B cell (primary cell): ENCODE measurements at regions not wholly inside any gene's neighbourhood (a gene's known extent, or its start where the extent isn't known, plus 50 kb on each side); places are given as distances from the start of the nearest gene placed in this dataset.
"Not testable (repeated sequence)": the region's sequence is repeated elsewhere in the genome, so short reads cannot be mapped to it uniquely, and the experiment has no call there.

Source experiments
- ATAC-seq: fragments of 200-7000 bp; cut with Tn5 transposase; one replicate; pipeline ENCODE4 v1.10.0; 2021; ENCODE audit warnings: low read depth, mild to moderate bottlenecking, moderate number of reproducible peaks, moderate library complexity
- CTCF ChIA-PET: fragments of 350-600 bp; sonication (Branson Sonifier 250); formaldehyde crosslinking; loops from one replicate; lab custom pipeline; 2021; ENCODE audit warnings: antibody characterized with exemption, inconsistent platforms; lab: Charles Lee
- POLR2A ChIA-PET: fragments of 350-600 bp; sonication (Branson Sonifier 250); formaldehyde crosslinking; loops from one replicate; lab custom pipeline; 2021; ENCODE audit warnings: antibody characterized with exemption; lab: Charles Lee
- DNase-seq: peaks from one replicate; pipeline ENCODE4 v3.0.0; 2013
- H2AFZ ChIP-seq: 2 replicates; pipeline ENCODE4 v1.6.1; 2012; ENCODE audit warnings: mild to moderate bottlenecking, low read depth, low read length; ENCODE audit not compliant: insufficient read depth, poor library complexity, severe bottlenecking
- H3K27ac ChIP-seq, 2 donors: 1 replicate in 1 of 2; 2 replicates in 1 of 2; pipeline ENCODE4 v1.5.1; 2012 to 2013; ENCODE audit warnings: low read length in 2 of 2, mild to moderate bottlenecking in 2 of 2, moderate library complexity in 1 of 2
- H3K27me3 ChIP-seq, 4 experiments: fragments of 200-600 bp in 1 of 4; sonication (generic) in 1 of 4; replicated peaks in 1 of 4; 1 replicate in 2 of 4; 2 replicates in 2 of 4; pipeline versions ENCODE4 v1.6.1 to v1.7.0; 2013 to 2016; ENCODE audit warnings: low read length in 3 of 4, mild to moderate bottlenecking in 2 of 4, mixed read lengths in 1 of 4, moderate library complexity in 1 of 4; ENCODE audit not compliant: insufficient read depth in 4 of 4, control insufficient read depth in 3 of 4; ENCODE audit errors: control extremely low read depth in 1 of 4
- H3K36me3 ChIP-seq, 2 experiments: replicated peaks in 1 of 2; 1 replicate in 1 of 2; 2 replicates in 1 of 2; pipeline versions ENCODE4 v1.6.1 to v1.7.1; 2013; ENCODE audit warnings: low read length in 1 of 2; ENCODE audit not compliant: insufficient read depth in 2 of 2, control insufficient read depth in 1 of 2; ENCODE audit errors: control extremely low read depth in 1 of 2, extremely low read depth in 1 of 2
- H3K4me1 ChIP-seq, 2 donors: fragments of 200-600 bp in 1 of 2; sonication (generic) in 1 of 2; 1 replicate in 1 of 2; 2 replicates in 1 of 2; pipeline versions ENCODE4 v1.5.1 to v1.6.1; 2013 to 2017; ENCODE audit warnings: low read length in 2 of 2; ENCODE audit not compliant: control insufficient read depth in 2 of 2, insufficient read depth in 2 of 2
- H3K4me2 ChIP-seq: replicated peaks from 2 replicates; pipeline ENCODE3; 2012; ENCODE audit warnings: mild to moderate bottlenecking, low read depth, low read length; ENCODE audit not compliant: poor library complexity, severe bottlenecking
- H3K4me3 ChIP-seq, 5 experiments: fragments of 200-600 bp in 1 of 5; sonication (generic) in 1 of 5; 1 replicate in 3 of 5; 2 replicates in 2 of 5; pipeline versions ENCODE4 v1.5.1 to v1.7.0; 2011 to 2016; ENCODE audit warnings: low read length in 4 of 5, mild to moderate bottlenecking in 4 of 5, low read depth in 2 of 5, control low read depth in 1 of 5, moderate library complexity in 1 of 5; ENCODE audit not compliant: insufficient read depth in 1 of 5; ENCODE audit errors: control extremely low read depth in 1 of 5, extremely low read depth in 1 of 5
- H3K79me2 ChIP-seq: fragments of 200-600 bp; sonication (generic); one replicate; pipeline ENCODE4 v1.6.0; 2016; ENCODE audit warnings: low read length; ENCODE audit not compliant: control insufficient read depth, insufficient read depth
- H3K9ac ChIP-seq: fragments of 200-600 bp; sonication (generic); 2 replicates; pipeline ENCODE4 v1.6.1; 2017; ENCODE audit warnings: mild to moderate bottlenecking, low read length, moderate library complexity
- H3K9me3 ChIP-seq, 3 donors: one replicate each; pipeline versions ENCODE4 v1.6.1 to v1.7.1; 2013; ENCODE audit warnings: low read length in 2 of 3; ENCODE audit not compliant: control insufficient read depth in 2 of 3, insufficient read depth in 1 of 3; ENCODE audit errors: control extremely low read depth in 1 of 3
- H4K20me1 ChIP-seq: 2 replicates; pipeline ENCODE4 v1.6.0; 2012; ENCODE audit warnings: mild to moderate bottlenecking, low read length; ENCODE audit not compliant: insufficient read depth, control insufficient read depth, poor library complexity, severe bottlenecking
- H3K27ac Mint-ChIP-seq: one replicate; pipeline ENCODE4 v1.8.0; 2021; ENCODE audit warnings: mixed read lengths
- H3K27me3 Mint-ChIP-seq: one replicate; pipeline ENCODE4 v1.8.0; 2021; ENCODE audit warnings: mixed read lengths
- H3K4me1 Mint-ChIP-seq: one replicate; pipeline ENCODE4 v1.8.0; 2021; ENCODE audit warnings: mixed read lengths
- H3K4me3 Mint-ChIP-seq: one replicate; pipeline ENCODE4 v1.8.0; 2021; ENCODE audit warnings: mixed read lengths
- H3K9me3 Mint-ChIP-seq: one replicate; pipeline ENCODE4 v1.8.0; 2022; ENCODE audit warnings: mixed read lengths; ENCODE audit not compliant: insufficient read depth
- CTCF ChIP-seq: fragments of 200-600 bp; IDR thresholded peaks from one replicate; pipeline ENCODE4 v1.8.0; 2022; ENCODE audit warnings: antibody characterized with exemption, mild to moderate bottlenecking
- EZH2 ChIP-seq: IDR thresholded peaks from 2 replicates; pipeline ENCODE4 v1.6.1; 2012; ENCODE audit warnings: borderline replicate concordance, low read depth, mild to moderate bottlenecking, moderate library complexity, low read length; ENCODE audit not compliant: insufficient read depth, poor library complexity, severe bottlenecking
- WGBS: methylation state at CpG from one replicate; pipeline ENCODE4 v1.1.5; 2013; ENCODE audit warnings: missing lambda C conversion rate; ENCODE audit not compliant: insufficient coverage; 5-methylcytosine and 5-hydroxymethylcytosine counted together
- intact Hi-C: fragments of 100-400 bp; cut with micrococcal nuclease; formaldehyde crosslinking; loops from one replicate; pipeline ENCODE4 v1.10.0; 2022

GRCh38 chr2:149686136-149687051 lies 98.8 kb upstream of the MMADHC start:
- Histone ChIP-seq H3K4me3 (no peak overlapping the region), H3K27me3 (no peaks in the 10 kb centered on the region), H3K9me3 (no peaks in the 10 kb centered on the region), H3K27ac (no peak overlapping the region), H4K20me1 (no peaks in the 10 kb centered on the region), H3K4me1 (no peaks in the 10 kb centered on the region), H3K9ac (no peak overlapping the region), H3K79me2 (no peaks in the 10 kb centered on the region), H3K36me3 (no peaks in the 10 kb centered on the region), H3K4me2 (no peak overlapping the region), H2AFZ (no peak overlapping the region)
- DNase-seq (no peak), ATAC-seq (no peak)
- ChIA-PET POLR2A (no interaction called here), CTCF (no interaction called here)
- Mint-ChIP-seq H3K4me1 (no peaks in the 10 kb centered on the region), H3K4me3 (no peak overlapping the region), H3K9me3 (peaks cover 6% of the 10 kb centered on the region), H3K27ac (no peak overlapping the region), H3K27me3 (no peaks in the 10 kb centered on the region)
- TF ChIP-seq CTCF (no peak), EZH2 (no peak)
- intact Hi-C loops, result no loop called here
- 74% methylated on average over 3 of the region's 6 CpGs for WGBS

- ATAC-seq, H3K4me1 Mint-ChIP-seq, H3K9me3 Mint-ChIP-seq, H3K27ac ChIP-seq, H3K4me1 ChIP-seq, H3K4me3 ChIP-seq, intact Hi-C loops, H3K27ac Mint-ChIP-seq, H3K4me3 Mint-ChIP-seq, DNase-seq, H3K27me3 ChIP-seq, POLR2A ChIA-PET, H4K20me1 ChIP-seq, H2AFZ ChIP-seq, H3K9ac ChIP-seq, H3K36me3 ChIP-seq, H3K4me2 ChIP-seq, H3K79me2 ChIP-seq, H3K9me3 ChIP-seq, H3K27me3 Mint-ChIP-seq, CTCF ChIA-PET: not testable (repeated sequence)
- no CpG with 5 or more reads among the region's 4 CpGs for WGBS
Observed at GRCh38 chr2:149685401-149685800, 97.8 kb upstream of the MMADHC start.
